ENCODE measurements at regions not wholly inside any gene's neighbourhood (a gene's known extent, or its start where the extent isn't known, plus 50 kb on each side); places are given as distances from the start of the nearest gene placed in this dataset.

DNA sequence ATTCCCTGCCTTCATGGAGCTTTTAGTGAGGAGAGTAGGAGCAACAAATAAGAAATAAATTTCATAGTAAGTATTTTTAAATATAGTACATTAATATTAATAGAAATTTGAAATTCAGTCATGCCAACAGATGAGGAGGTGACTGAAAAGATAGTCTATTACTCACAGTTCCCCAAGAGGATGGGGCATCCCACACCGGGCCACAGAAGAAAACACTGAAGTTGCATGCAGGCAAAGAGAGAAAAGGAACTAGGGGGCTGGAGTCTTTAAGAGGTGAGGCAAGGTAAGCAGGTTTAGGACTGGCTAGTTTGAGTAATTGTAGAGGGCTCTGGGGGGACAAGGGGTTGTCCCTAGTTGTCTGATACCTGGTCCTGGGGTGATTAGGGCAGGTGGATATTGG is 120.1 kb upstream of the UMPS start:
- H3K27ac ChIP-seq, result no peak overlapping the region
- TF ChIP-seq CTCF (conservative IDR thresholded peaks at IDR 0.05), result no peak

- no peak overlapping the region for H3K27ac ChIP-seq
Measured at GRCh38 chr3:124611520-124611919, 118.7 kb upstream of the UMPS start.

DNA sequence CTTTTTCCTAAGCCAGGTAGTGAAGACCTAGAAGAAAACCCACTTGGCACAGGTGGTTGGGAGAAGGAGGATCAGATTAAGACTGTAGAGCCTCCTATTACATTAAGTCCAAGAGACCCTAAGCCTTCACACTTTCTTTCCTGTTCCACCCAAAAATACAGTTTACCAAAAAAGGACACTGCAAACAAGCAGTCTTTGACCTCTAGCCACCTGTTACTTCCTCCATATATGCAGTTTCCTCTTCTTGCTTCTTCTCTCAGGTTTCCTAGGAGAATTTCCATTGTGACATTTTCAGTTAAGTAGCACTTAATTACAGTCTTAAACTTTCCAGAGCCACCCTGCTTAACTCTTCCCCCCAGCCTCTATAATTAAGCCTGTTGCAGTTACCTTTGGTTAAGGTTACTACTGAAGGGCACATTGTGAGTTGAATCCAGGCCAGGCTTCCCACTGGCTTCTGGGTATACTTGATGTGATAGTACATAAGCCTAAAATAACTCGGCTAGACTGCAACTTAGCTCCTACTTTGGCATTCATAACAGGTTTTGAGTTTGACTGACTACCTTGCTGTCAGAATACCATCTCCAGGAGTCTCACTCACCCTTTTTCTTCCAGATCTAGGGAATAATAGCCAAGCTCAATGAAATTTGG is 114.2 kb upstream of the UMPS start:
- no peak for TF ChIP-seq CTCF (conservative IDR thresholded peaks at IDR 0.05)
- H3K27ac ChIP-seq, result no peak overlapping the region

More at GRCh38 chr3:124611520-124611919, 118.7 kb upstream of the UMPS start:
- TF ChIP-seq CTCF (conservative IDR thresholded peaks at IDR 0.05), result no peak

GRCh38 chr3:124617177-124617576 is 113.1 kb upstream of the UMPS start:
- H3K27ac ChIP-seq, result no peak overlapping the region
- no peak for TF ChIP-seq CTCF (conservative IDR thresholded peaks at IDR 0.05)

DNA sequence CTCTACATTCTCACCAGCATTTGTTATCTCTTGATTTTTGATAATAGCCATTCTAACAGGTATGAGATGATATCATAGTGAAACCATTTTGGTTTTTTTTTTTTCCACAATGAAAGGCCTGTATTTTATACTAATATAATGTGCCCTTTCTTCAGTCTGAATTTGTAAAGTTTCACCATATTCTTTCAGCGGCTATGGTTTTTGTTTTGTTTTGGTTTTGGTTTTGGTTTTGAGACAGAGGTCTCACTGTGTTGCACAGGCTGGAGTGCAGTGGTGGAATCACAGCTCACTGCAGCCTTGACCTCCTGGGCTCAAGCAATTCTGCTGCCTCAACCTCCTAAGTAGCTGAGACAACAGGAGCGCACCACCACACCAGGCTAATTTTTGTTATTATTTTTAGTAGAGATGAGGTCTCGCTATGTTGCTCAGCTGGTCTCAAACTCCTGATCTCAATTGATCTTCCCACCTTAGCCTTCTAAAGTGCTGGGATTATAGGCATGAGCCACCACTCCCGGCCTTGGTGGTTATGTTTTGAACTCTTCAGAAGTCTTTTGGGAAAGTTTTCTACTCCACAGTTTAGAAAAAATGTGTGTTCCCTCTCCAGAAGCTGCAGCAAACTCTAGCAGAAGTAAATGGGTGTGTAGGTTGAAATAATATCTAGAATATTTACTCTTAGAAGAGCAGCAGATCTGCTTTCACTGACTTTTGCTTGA is 110.2 kb upstream of the UMPS start:
- TF ChIP-seq CTCF (conservative IDR thresholded peaks at IDR 0.05), result no peak
- H3K27ac ChIP-seq, result no peak overlapping the region

GRCh38 chr3:124620600-124621063 is 109.6 kb upstream of the UMPS start:
- TF ChIP-seq CTCF (conservative IDR thresholded peaks at IDR 0.05), result no peak
- H3K27ac ChIP-seq, result no peak overlapping the region

DNA sequence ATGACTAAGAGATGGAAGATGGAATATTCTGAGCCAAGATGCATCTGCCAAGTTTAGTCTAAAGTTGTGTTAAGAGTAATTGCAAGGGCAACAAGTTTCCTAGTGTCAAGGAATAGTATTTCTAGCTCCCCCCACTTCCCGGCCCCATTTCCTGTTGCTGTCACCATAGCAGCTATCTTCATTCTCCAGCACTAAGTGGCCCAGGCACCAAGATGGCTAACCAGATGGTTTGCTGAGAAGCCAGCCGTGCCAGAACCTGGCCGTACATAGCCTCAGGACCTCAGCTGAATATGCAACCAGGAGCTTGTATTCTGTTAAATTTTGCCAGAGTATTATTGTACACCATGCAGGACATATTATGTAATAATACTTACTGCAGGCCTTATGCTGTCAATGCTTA is 108.8 kb upstream of the UMPS start:
- TF ChIP-seq CTCF (conservative IDR thresholded peaks at IDR 0.05), result no peak
- no peak overlapping the region for H3K27ac ChIP-seq
